ENCODE measurements at regions not wholly inside any gene's neighbourhood (a gene's known extent, or its start where the extent isn't known, plus 50 kb on each side); places are given as distances from the start of the nearest gene placed in this dataset.
"Not testable (repeated sequence)": the region's sequence is repeated elsewhere in the genome, so short reads cannot be mapped to it uniquely, and the experiment has no call there.

GRCh38 chr2:84129018-84129417 is 330.1 kb downstream of the SUCLG1 start:
- no peak for DNase-seq (ENCODE audit: low read depth, low spot score)
- Histone ChIP-seq H3K4me3 (ENCODE audit: insufficient read length, low read depth) (no peak overlapping the region), H3K27me3 (ENCODE audit: insufficient read depth, insufficient read length) (no peaks in the 10 kb centered on the region), H3K9ac (ENCODE audit: insufficient read length, low read depth) (no peak overlapping the region), H3K36me3 (ENCODE audit: insufficient read depth, insufficient read length, low read length) (no peaks in the 10 kb centered on the region), H3K9me3 (ENCODE audit: insufficient read depth, low read length) (no peaks in the 10 kb centered on the region), H3K4me1 (ENCODE audit: insufficient read depth, insufficient read length) (no peaks in the 10 kb centered on the region)
- no peak for TF ChIP-seq YY1 (IDR thresholded peaks at IDR 0.05; ENCODE audit: insufficient read depth, insufficient read length)
- TF ChIP-seq SUZ12 (IDR thresholded peaks at IDR 0.05; ENCODE audit: extremely low read depth, insufficient read depth, insufficient read length) = no peak
- TF ChIP-seq ZNF274 (IDR thresholded peaks at IDR 0.05; ENCODE audit: low read depth, low read length) = no peak

GRCh38 chr2:84127812-84128211 is 331.3 kb downstream of the SUCLG1 start:
- not testable (repeated sequence) for DNase-seq (ENCODE audit: low read depth, low spot score); H3K9ac ChIP-seq (ENCODE audit: insufficient read length, low read depth); H3K4me3 ChIP-seq (ENCODE audit: insufficient read length, low read depth); H3K27me3 ChIP-seq (ENCODE audit: insufficient read depth, insufficient read length); H3K4me1 ChIP-seq (ENCODE audit: insufficient read depth, insufficient read length); H3K36me3 ChIP-seq (ENCODE audit: insufficient read depth, insufficient read length, low read length); H3K9me3 ChIP-seq (ENCODE audit: insufficient read depth, low read length)

GRCh38 chr2:84126530-84126929 is 332.6 kb downstream of the SUCLG1 start:
- DNase-seq (ENCODE audit: low read depth, low spot score) = no peak
- Histone ChIP-seq H3K4me3 (ENCODE audit: insufficient read length, low read depth) (no peak overlapping the region), H3K4me1 (ENCODE audit: insufficient read depth, insufficient read length) (no peaks in the 10 kb centered on the region), H3K9me3 (ENCODE audit: insufficient read depth, low read length) (no peaks in the 10 kb centered on the region), H3K27me3 (ENCODE audit: insufficient read depth, insufficient read length) (no peaks in the 10 kb centered on the region), H3K9ac (ENCODE audit: insufficient read length, low read depth) (no peak overlapping the region), H3K36me3 (ENCODE audit: insufficient read depth, insufficient read length, low read length) (no peaks in the 10 kb centered on the region)
- no peak for TF ChIP-seq YY1 (IDR thresholded peaks at IDR 0.05; ENCODE audit: insufficient read depth, insufficient read length)
- no peak for TF ChIP-seq ZNF274 (IDR thresholded peaks at IDR 0.05; ENCODE audit: low read depth, low read length)
- TF ChIP-seq SUZ12 (IDR thresholded peaks at IDR 0.05; ENCODE audit: extremely low read depth, insufficient read depth, insufficient read length) = no peak

- Histone ChIP-seq H3K4me1 (ENCODE audit: insufficient read depth, insufficient read length) (no peaks in the 10 kb centered on the region), H3K9ac (ENCODE audit: insufficient read length, low read depth) (no peak overlapping the region), H3K27me3 (ENCODE audit: insufficient read depth, insufficient read length) (no peaks in the 10 kb centered on the region), H3K4me3 (ENCODE audit: insufficient read length, low read depth) (no peak overlapping the region), H3K36me3 (ENCODE audit: insufficient read depth, insufficient read length, low read length) (no peaks in the 10 kb centered on the region), H3K9me3 (ENCODE audit: insufficient read depth, low read length) (no peaks in the 10 kb centered on the region)
- DNase-seq (ENCODE audit: low read depth, low spot score) = no peak
- no peak for TF ChIP-seq YY1 (IDR thresholded peaks at IDR 0.05; ENCODE audit: insufficient read depth, insufficient read length)
- no peak for TF ChIP-seq SUZ12 (IDR thresholded peaks at IDR 0.05; ENCODE audit: extremely low read depth, insufficient read depth, insufficient read length)
- no peak for TF ChIP-seq ZNF274 (IDR thresholded peaks at IDR 0.05; ENCODE audit: low read depth, low read length)
Measured at GRCh38 chr2:84126084-84126483, 333.0 kb downstream of the SUCLG1 start.

GRCh38 chr2:84116143-84116542 is 342.9 kb downstream of the SUCLG1 start:
- no peak for TF ChIP-seq ZNF274 (IDR thresholded peaks at IDR 0.05; ENCODE audit: low read depth, low read length)
- no peak for TF ChIP-seq SUZ12 (IDR thresholded peaks at IDR 0.05; ENCODE audit: extremely low read depth, insufficient read depth, insufficient read length)
- no peak for TF ChIP-seq YY1 (IDR thresholded peaks at IDR 0.05; ENCODE audit: insufficient read depth, insufficient read length)
- Histone ChIP-seq H3K27me3 (ENCODE audit: insufficient read depth, insufficient read length) (no peaks in the 10 kb centered on the region), H3K4me1 (ENCODE audit: insufficient read depth, insufficient read length) (no peaks in the 10 kb centered on the region), H3K9me3 (ENCODE audit: insufficient read depth, low read length) (no peaks in the 10 kb centered on the region), H3K9ac (ENCODE audit: insufficient read length, low read depth) (no peak overlapping the region), H3K36me3 (ENCODE audit: insufficient read depth, insufficient read length, low read length) (no peaks in the 10 kb centered on the region), H3K4me3 (ENCODE audit: insufficient read length, low read depth) (no peak overlapping the region)
- DNase-seq (ENCODE audit: low read depth, low spot score) = no peak

GRCh38 chr2:84115173-84115857 is 343.8 kb downstream of the SUCLG1 start:
- Histone ChIP-seq H3K4me1 (ENCODE audit: insufficient read depth, insufficient read length) (no peaks in the 10 kb centered on the region), H3K27me3 (ENCODE audit: insufficient read depth, insufficient read length) (no peaks in the 10 kb centered on the region), H3K36me3 (ENCODE audit: insufficient read depth, insufficient read length, low read length) (no peaks in the 10 kb centered on the region), H3K9me3 (ENCODE audit: insufficient read depth, low read length) (no peaks in the 10 kb centered on the region), H3K4me3 (ENCODE audit: insufficient read length, low read depth) (no peak overlapping the region), H3K9ac (ENCODE audit: insufficient read length, low read depth) (no peak overlapping the region)
- TF ChIP-seq SUZ12 (IDR thresholded peaks at IDR 0.05; ENCODE audit: extremely low read depth, insufficient read depth, insufficient read length) = no peak
- no peak for TF ChIP-seq ZNF274 (IDR thresholded peaks at IDR 0.05; ENCODE audit: low read depth, low read length)
- no peak for TF ChIP-seq YY1 (IDR thresholded peaks at IDR 0.05; ENCODE audit: insufficient read depth, insufficient read length)
- no peak for DNase-seq (ENCODE audit: low read depth, low spot score)

- DNase-seq (ENCODE audit: low read depth, low spot score); H3K36me3 ChIP-seq (ENCODE audit: insufficient read depth, insufficient read length, low read length); H3K9ac ChIP-seq (ENCODE audit: insufficient read length, low read depth): not testable (repeated sequence)
Measured at GRCh38 chr2:84103816-84104527, 355.1 kb downstream of the SUCLG1 start.

More at GRCh38 chr2:84103816-84104527, 355.1 kb downstream of the SUCLG1 start:
- not testable (repeated sequence) for H3K27me3 ChIP-seq (ENCODE audit: insufficient read depth, insufficient read length); H3K9me3 ChIP-seq (ENCODE audit: insufficient read depth, low read length); H3K4me3 ChIP-seq (ENCODE audit: insufficient read length, low read depth); H3K4me1 ChIP-seq (ENCODE audit: insufficient read depth, insufficient read length)

All from NT2/D1 (cell line).